ENCODE measurements at regions not wholly inside any gene's neighbourhood (a gene's known extent, or its start where the extent isn't known, plus 50 kb on each side); places are given as distances from the start of the nearest gene placed in this dataset.

GRCh38 chr14:44170556-44170955 is 336.5 kb downstream of the FSCB start:
- Histone ChIP-seq H3K4me3 (ENCODE audit: low read depth in 2 of 2, low read length in 1 of 2) (no peak overlapping the region), H3K36me3 (replicated peaks in 1 of 2; ENCODE audit: control insufficient read depth in 1 of 2, insufficient read depth in 2 of 2, low read length in 1 of 2) (no peaks in the 10 kb centered on the region), H3K79me2 (ENCODE audit: insufficient read depth) (no peaks in the 10 kb centered on the region), H2AFZ (ENCODE audit: low read depth) (no peak overlapping the region), H3K9me2 (no peaks in the 10 kb centered on the region), H3K4me1 (ENCODE audit: control insufficient read depth in 1 of 2, insufficient read depth in 2 of 2, low read depth in 1 of 2, low read length in 1 of 2) (peaks cover 0 to 5% of the 10 kb centered on the region in 2 experiments; a peak in 1 of 4 replicates), H3K4me2 (no peak overlapping the region), H3K27ac (ENCODE audit: low read depth in 2 of 2, low read length in 1 of 2) (no peak overlapping the region), H4K20me1 (ENCODE audit: insufficient read depth) (no peaks in the 10 kb centered on the region), H3F3A (replicated peaks; ENCODE audit: insufficient read depth) (no peaks in the 10 kb centered on the region), H3K27me3 (ENCODE audit: insufficient read depth) (no peaks in the 10 kb centered on the region), H3K9me3 (no peaks in the 10 kb centered on the region), H3K9ac (no peak overlapping the region)
- ChIA-PET POLR2A (no interaction called here), CTCF (no interaction called here)
- WGBS (ENCODE audit: low lambda C conversion rate): 13% methylated on average over 2 of the region's 4 CpGs
- TF ChIP-seq SIN3A (IDR thresholded peaks at IDR 0.05; ENCODE audit: borderline replicate concordance, low read depth, low read length) (no peak), USF1 (IDR thresholded peaks at IDR 0.05; ENCODE audit: borderline replicate concordance, low read depth) (no peak), FOXJ3 (CRISPR knock-in tag; IDR thresholded peaks at IDR 0.05) (no peak), FOSL2 (IDR thresholded peaks at IDR 0.05; ENCODE audit: borderline replicate concordance, low read depth) (no peak), GATA2 (CRISPR knock-in tag; IDR thresholded peaks at IDR 0.05) (no peak)
- no peak for DNase-seq

- no peak for DNase-seq
- no peaks in the 10 kb centered on the region for H3K36me3 ChIP-seq (replicated peaks in 1 of 2; ENCODE audit: control insufficient read depth in 1 of 2, insufficient read depth in 2 of 2, low read length in 1 of 2)
- H3K79me2 ChIP-seq (ENCODE audit: insufficient read depth): no peaks in the 10 kb centered on the region
- no peak overlapping the region for H3K9ac ChIP-seq
- no peak overlapping the region for H3K4me3 ChIP-seq (ENCODE audit: low read depth in 2 of 2, low read length in 1 of 2)
- ChIA-PET CTCF (no interaction called here), POLR2A (no interaction called here)
- H3K4me1 ChIP-seq (ENCODE audit: control insufficient read depth in 1 of 2, insufficient read depth in 2 of 2, low read depth in 1 of 2, low read length in 1 of 2): peaks cover 0 to 5% of the 10 kb centered on the region in 2 experiments; a peak in 1 of 4 replicates
- WGBS (ENCODE audit: low lambda C conversion rate): 8% methylated on average over 6 of the region's 6 CpGs
- no peaks in the 10 kb centered on the region for H3K9me3 ChIP-seq
- H4K20me1 ChIP-seq (ENCODE audit: insufficient read depth): no peaks in the 10 kb centered on the region
- TF ChIP-seq RCOR1 (IDR thresholded peaks at IDR 0.05; ENCODE audit: low read length) (no peak), TEAD4 (IDR thresholded peaks at IDR 0.05; ENCODE audit: borderline replicate concordance, insufficient read depth) (no peak), SMC3 (IDR thresholded peaks at IDR 0.05; ENCODE audit: low read depth, low read length) (no peak), NRF1 (IDR thresholded peaks at IDR 0.05; ENCODE audit: low read depth, low read length) (no peak), USF2 (IDR thresholded peaks at IDR 0.05; ENCODE audit: borderline replicate concordance, low read depth, low read length) (no peak), ZBTB33 (IDR thresholded peaks at IDR 0.05; ENCODE audit: borderline replicate concordance, low read depth) (no peak), FOSL2 (IDR thresholded peaks at IDR 0.05; ENCODE audit: borderline replicate concordance, low read depth) (no peak), FOXM1 (IDR thresholded peaks at IDR 0.05; ENCODE audit: low read depth) (no peak), GATA2 (CRISPR knock-in tag; IDR thresholded peaks at IDR 0.05) (no peak), TCF12 (IDR thresholded peaks at IDR 0.05) (no peak), IRF3 (IDR thresholded peaks at IDR 0.05; ENCODE audit: low read depth, low read length) (no peak), CHD2 (IDR thresholded peaks at IDR 0.05; ENCODE audit: low read length, partially characterized antibody) (no peak), RAD21 (IDR thresholded peaks at IDR 0.05; ENCODE audit: low read length) (no peak), GABPA (IDR thresholded peaks at IDR 0.05; ENCODE audit: low read depth) (no peak), MXI1 (IDR thresholded peaks at IDR 0.05; ENCODE audit: low read depth, low read length) (no peak), JUND (IDR thresholded peaks at IDR 0.05) (no peak), NFIC (IDR thresholded peaks at IDR 0.05; ENCODE audit: borderline replicate concordance) (no peak), FOXJ3 (CRISPR knock-in tag; IDR thresholded peaks at IDR 0.05) (no peak)
- H2AFZ ChIP-seq (ENCODE audit: low read depth): no peak overlapping the region
- H3K27me3 ChIP-seq (ENCODE audit: insufficient read depth): no peaks in the 10 kb centered on the region
- no peak overlapping the region for H3K4me2 ChIP-seq
- no peaks in the 10 kb centered on the region for H3K9me2 ChIP-seq
- H3K27ac ChIP-seq (ENCODE audit: low read depth in 2 of 2, low read length in 1 of 2): no peak overlapping the region
- H3F3A ChIP-seq (replicated peaks; ENCODE audit: insufficient read depth): no peaks in the 10 kb centered on the region
Observed at GRCh38 chr14:44170101-44170500, 337.0 kb downstream of the FSCB start.

Data from SK-N-SH (cell line).